SIG-M5 treated with dmso at 0.1 percent for 504 hours (cell line): ENCODE measurements at regions not wholly inside any gene's neighbourhood (a gene's known extent, or its start where the extent isn't known, plus 50 kb on each side); places are given as distances from the start of the nearest gene placed in this dataset.

Experiments
- DNase-seq: peaks from one replicate; lab custom pipeline; 2025; ENCODE audit not compliant: unreplicated experiment; lab: John Stamatoyannopoulos, UW

DNA sequence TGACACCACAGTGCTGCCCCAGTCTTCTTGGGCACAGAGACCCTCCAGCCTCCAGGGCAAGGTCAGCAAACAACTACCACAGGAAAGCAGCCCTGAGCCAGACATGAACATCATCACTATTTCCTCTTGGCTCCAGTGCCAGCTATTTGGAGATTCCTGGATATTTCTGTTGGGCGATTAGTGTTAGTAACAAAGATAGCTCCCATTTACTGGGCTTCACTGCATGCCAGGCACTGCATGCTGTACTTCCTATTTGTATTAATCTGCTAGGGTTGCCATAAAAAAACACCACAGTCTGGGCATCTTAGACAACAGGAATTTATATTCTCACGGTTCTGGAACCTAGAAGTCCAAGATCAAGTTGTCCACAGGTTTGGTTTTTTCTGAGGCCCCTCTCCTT, 255.1 kb upstream of the STT3B start:
- no peak for DNase-seq

DNA sequence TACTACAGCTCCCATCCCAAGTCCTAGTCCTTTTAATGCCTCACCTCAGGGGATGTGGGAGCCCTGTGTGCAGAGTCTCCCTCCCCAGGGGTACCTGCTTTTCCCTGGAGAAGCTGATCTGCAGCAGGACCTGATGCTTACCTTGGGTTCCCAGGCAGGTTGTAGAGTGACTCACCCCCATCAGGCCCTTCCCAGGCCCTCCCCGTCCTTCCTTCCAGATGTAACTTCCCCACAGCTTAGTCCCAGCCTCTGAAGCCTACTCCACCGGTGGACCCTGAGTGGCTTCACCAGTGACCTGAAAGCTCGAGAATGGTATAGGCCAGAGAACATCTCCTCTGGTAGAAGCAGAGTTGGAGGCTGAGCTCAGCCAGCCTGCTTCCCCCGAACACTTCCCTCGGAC, 254.2 kb upstream of the STT3B start:
- no peak for DNase-seq

DNA sequence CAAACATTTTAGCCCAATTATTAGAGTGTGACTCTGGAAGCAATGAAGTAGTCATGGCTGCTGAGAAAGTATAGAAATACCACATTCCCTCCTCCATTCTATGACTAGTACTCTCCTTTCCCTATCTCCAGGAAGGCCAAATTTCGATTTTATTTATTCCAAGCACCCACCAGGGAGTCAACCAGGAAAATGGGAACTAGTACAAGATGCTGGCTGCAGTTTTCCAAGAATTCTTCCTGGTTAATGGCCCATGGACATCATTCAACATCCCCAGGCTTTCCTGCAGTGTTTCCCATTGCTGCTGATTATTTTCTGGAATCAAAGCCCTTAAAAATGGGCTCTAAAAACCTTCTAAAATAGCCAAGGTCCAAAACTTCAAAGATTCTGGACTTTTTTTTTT, 247.9 kb upstream of the STT3B start:
- no peak for DNase-seq

- DNase-seq = no peak
Measured at GRCh38 chr3:31285833-31286486, 246.8 kb upstream of the STT3B start.

- DNase-seq = no peak
Measured at GRCh38 chr3:31288224-31288623, 244.5 kb upstream of the STT3B start.

GRCh38 chr3:31288641-31289100, 244.1 kb upstream of the STT3B start:
- DNase-seq = peak; percentile 31

DNA sequence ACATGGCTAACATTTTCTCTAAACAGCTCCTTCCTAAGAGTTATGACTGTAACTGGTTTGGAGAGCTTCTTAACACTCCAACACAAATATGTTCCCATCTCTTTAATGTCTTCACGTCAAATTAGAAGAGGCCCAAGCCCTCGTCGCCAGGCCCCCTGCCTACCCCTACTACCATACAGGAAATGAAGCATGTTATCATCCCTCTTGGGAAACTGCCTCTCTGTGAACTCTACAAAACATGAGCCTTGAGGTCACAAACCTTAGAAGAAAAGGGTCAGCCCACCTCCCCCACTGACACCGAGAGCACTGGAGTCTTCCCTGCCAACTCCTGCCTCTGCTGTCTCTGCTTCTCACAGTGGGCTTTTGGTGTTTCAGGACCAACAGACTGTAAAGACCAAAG, 243.1 kb upstream of the STT3B start:
- no peak for DNase-seq

GRCh38 chr3:31290046-31290445, 242.7 kb upstream of the STT3B start:
- DNase-seq = no peak

GRCh38 chr3:31291818-31292217, 240.9 kb upstream of the STT3B start:
- no peak for DNase-seq

GRCh38 chr3:31294430-31295149, 238.1 kb upstream of the STT3B start:
- no peak for DNase-seq

- DNase-seq = no peak
Measured at GRCh38 chr3:31295150-31295765, 237.5 kb upstream of the STT3B start.

DNA sequence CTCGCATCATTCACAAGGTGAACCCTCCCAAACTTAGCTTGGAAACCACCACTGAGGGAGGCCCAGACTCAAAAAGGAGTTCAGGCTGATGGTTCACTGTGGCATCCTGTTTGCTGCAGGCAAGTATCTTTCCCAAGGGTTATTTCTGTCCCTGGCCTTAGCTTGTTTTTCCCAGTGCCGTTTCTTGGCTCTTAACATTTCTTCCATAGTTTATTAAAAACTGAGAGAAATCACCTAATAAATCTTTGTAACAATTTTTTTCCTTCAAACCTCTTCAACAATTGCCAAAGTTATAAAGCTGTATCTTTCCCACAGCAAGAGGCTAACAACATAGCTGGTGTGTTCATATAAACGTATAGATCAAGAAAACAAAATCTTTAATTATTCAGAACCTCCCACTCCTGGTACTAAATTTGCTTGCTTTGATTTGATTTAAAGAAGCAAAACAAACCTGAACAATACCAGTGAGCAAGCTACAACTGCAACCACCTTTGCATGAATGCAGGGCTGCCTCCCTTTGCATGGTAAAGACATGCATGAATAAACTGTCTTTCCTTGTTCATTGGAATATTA, 234.9 kb upstream of the STT3B start:
- no peak for DNase-seq

DNA sequence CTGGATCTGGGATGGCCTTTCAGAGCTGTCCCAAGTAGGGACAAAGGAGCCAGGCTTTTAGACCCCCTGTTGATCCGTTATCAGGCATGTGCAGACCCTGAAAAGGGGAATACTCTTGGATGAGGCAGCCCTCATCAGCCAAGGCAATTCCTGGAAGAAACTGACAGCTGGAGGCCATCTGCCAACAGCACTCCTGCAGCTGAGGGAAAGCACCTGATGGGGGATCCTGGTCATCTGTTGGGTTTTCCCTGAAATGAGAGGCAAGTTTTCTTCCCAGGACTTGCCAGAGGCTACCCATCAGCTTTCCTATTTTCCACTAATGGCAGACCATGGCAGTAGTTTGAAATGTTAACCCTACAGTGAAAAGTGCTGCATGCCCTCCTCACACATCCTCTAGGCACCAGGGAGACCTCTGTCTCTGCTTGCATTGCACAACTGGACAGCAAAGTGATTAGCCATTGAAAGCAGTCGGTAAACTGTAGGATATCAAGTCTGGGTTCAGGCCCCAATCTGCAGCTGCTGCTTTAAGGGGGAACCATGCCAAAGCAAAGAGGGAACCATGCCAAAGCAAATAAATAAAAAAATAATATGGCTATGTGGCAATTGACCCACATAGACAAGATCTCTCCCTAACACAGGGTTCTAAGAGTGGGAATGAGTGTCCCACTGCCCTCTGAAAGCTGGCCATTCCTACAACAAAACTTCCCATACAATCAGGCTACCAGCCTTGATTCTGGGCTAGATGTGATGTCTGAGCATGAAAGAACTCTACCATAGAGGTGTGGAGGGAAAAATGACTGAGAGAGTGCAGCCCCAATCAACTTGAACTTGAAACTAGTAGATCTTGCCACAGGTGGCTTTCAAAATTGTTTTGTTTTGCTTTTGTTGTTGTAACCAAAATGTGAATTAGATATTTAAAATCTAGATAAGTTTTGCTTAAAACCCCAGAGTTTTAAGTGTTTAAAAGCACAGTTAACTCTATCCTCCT, 232.0 kb upstream of the STT3B start:
- no peak for DNase-seq

GRCh38 chr3:31302343-31302742, 230.4 kb upstream of the STT3B start:
- DNase-seq = no peak

- no peak for DNase-seq
Measured at GRCh38 chr3:31305340-31305739, 227.4 kb upstream of the STT3B start.

DNA sequence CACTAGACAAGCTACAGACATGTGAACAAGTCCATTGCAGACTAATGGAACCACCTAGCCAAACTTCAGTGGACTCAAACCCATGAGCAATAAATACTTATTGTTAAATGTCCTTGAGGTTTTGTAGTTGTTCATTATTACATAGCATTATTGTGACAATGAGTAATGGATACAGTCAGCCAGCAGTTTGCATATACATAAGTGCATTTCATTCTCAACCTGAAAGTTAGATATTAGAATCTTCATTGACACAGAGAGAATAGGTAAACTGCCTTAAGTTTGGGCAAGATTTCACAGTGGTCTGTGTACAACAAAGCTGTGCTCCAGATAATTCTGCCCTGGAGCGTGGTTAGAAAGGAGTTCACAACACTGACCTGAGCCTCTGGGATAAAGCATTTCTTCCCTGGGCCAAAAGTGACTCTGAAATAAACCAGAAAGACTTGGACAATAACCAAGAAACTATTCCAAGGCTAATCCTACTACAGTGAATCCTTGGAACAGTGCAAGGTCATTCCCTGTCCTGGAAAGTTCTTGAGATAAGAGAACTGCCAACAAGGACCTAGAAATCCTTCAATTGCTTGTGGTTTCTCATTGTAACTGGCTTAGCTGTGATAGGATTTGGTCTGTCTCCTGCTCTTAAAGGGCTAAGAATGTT, 225.5 kb upstream of the STT3B start:
- no peak for DNase-seq

GRCh38 chr3:31311559-31311958, 221.2 kb upstream of the STT3B start:
- no peak for DNase-seq

GRCh38 chr3:31312400-31312799, 220.3 kb upstream of the STT3B start:
- peak; percentile 3 for DNase-seq

DNA sequence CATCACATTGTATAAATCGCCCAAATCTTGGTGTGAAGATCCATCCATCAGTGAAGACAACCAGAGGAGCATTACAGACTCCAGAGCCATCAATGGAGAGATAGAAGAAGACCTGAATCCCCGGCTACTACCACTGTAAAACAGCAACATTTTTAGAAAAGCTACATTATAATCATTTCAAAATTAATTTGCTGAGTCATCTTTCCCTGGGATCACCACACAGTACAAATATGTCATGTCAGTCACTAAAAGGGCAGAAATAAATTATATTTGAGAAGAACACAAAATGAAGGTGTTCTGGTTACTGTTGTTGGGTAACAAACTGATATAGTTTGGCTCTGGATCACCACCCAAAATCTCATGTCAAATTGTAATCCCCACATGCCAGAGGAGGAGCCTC, 218.5 kb upstream of the STT3B start:
- no peak for DNase-seq

GRCh38 chr3:31319332-31319731, 213.4 kb upstream of the STT3B start:
- no peak for DNase-seq
